SK-N-SH (cell line): ENCODE measurements at regions not wholly inside any gene's neighbourhood (a gene's known extent, or its start where the extent isn't known, plus 50 kb on each side); places are given as distances from the start of the nearest gene placed in this dataset.

Source experiments
- CTCF ChIA-PET: fragments of 300-600, 350-600 bp; formaldehyde crosslinking; extraction: SDS; loops from one replicate; lab custom pipeline; 2021; lab: Yijun Ruan, JAX
- POLR2A ChIA-PET: fragments of 350-600 bp; sonication (Branson Sonifier 250); formaldehyde crosslinking; extraction: SDS; loops from one replicate; lab custom pipeline; 2020; ENCODE audit warnings: antibody characterized with exemption, inconsistent platforms; lab: Yijun Ruan, JAX
- DNase-seq: peaks from one replicate; pipeline ENCODE4 v3.0.0; 2012
- H2AFZ ChIP-seq: fragments of 200-600 bp; sonication (generic); 2 replicates; pipeline ENCODE4 v1.8.1; 2016; ENCODE audit warnings: antibody characterized with exemption, mild to moderate bottlenecking, low read depth
- H3F3A ChIP-seq: fragments of 200-600 bp; sonication (generic); replicated peaks from 2 replicates; pipeline ENCODE3; 2016; ENCODE audit warnings: antibody characterized with exemption, mild to moderate bottlenecking; ENCODE audit not compliant: insufficient read depth
- H3K27ac ChIP-seq, 2 experiments: fragments of 200-500 bp in 1 of 2; fragments of 200-600 bp in 1 of 2; sonication (Bioruptor generic) in 1 of 2; sonication (generic), shearing (Covaris generic) in 1 of 2; 2 replicates each; pipeline versions ENCODE4 v1.5.1 to v1.6.1; 2014 to 2016; ENCODE audit warnings: low read depth in 2 of 2, inconsistent platforms in 1 of 2, low read length in 1 of 2, mild to moderate bottlenecking in 1 of 2, mixed read lengths in 1 of 2
- H3K27me3 ChIP-seq: fragments of 200-600 bp; sonication (generic), shearing (Covaris generic); 2 replicates; pipeline ENCODE4 v1.6.1; 2016; ENCODE audit warnings: mixed run types; ENCODE audit not compliant: insufficient read depth
- H3K36me3 ChIP-seq, 2 experiments: fragments of 200-500 bp in 1 of 2; fragments of 200-600 bp in 1 of 2; sonication (Bioruptor generic) in 1 of 2; sonication (generic) in 1 of 2; replicated peaks in 1 of 2; 2 replicates each; pipeline versions ENCODE3 to v1.5.1; 2014 to 2016; ENCODE audit warnings: low read length in 1 of 2, mild to moderate bottlenecking in 1 of 2; ENCODE audit not compliant: insufficient read depth in 2 of 2, control insufficient read depth in 1 of 2
- H3K4me1 ChIP-seq, 2 experiments: fragments of 200-500 bp in 1 of 2; fragments of 200-600 bp in 1 of 2; sonication (Bioruptor generic) in 1 of 2; sonication (generic), shearing (Covaris generic) in 1 of 2; 2 replicates each; pipeline versions ENCODE4 v1.5.1 to v1.6.1; 2014 to 2016; ENCODE audit warnings: low read depth in 1 of 2, low read length in 1 of 2, mixed run types in 1 of 2; ENCODE audit not compliant: insufficient read depth in 2 of 2, control insufficient read depth in 1 of 2
- H3K4me2 ChIP-seq: fragments of 200-600 bp; sonication (generic), shearing (Covaris generic); 2 replicates; pipeline ENCODE4 v1.6.1; 2017; ENCODE audit warnings: mixed run types
- H3K4me3 ChIP-seq, 2 experiments: fragments of 200-500 bp in 1 of 2; fragments of 200-600 bp in 1 of 2; sonication (Bioruptor generic) in 1 of 2; sonication (generic), shearing (Covaris generic) in 1 of 2; 2 replicates each; pipeline versions ENCODE4 v1.5.1 to v1.8.1; 2014 to 2016; ENCODE audit warnings: low read depth in 2 of 2, inconsistent platforms in 1 of 2, low read length in 1 of 2, mild to moderate bottlenecking in 1 of 2, mixed read lengths in 1 of 2, moderate library complexity in 1 of 2
- H3K79me2 ChIP-seq: fragments of 200-600 bp; sonication (generic); 2 replicates; pipeline ENCODE4 v1.8.1; 2017; ENCODE audit warnings: mild to moderate bottlenecking; ENCODE audit not compliant: insufficient read depth
- H3K9ac ChIP-seq: fragments of 200-600 bp; sonication (generic); 2 replicates; pipeline ENCODE4 v1.6.1; 2017; ENCODE audit warnings: mixed run types
- H3K9me2 ChIP-seq: fragments of 200-600 bp; sonication (generic); 2 replicates; pipeline ENCODE4 v1.6.1; 2017; ENCODE audit warnings: mixed run types
- H3K9me3 ChIP-seq: fragments of 200-600 bp; sonication (generic); 2 replicates; pipeline ENCODE4 v1.6.1; 2017; ENCODE audit warnings: mixed run types, mild to moderate bottlenecking, moderate library complexity
- H4K20me1 ChIP-seq: fragments of 200-600 bp; sonication (generic); 2 replicates; pipeline ENCODE4 v1.6.1; 2017; ENCODE audit warnings: mild to moderate bottlenecking, mixed run types; ENCODE audit not compliant: insufficient read depth
- CHD2 ChIP-seq: fragments of 150-350 bp; IDR thresholded peaks from 2 replicates; pipeline ENCODE4 v1.6.1; 2018; ENCODE audit warnings: low read length; ENCODE audit not compliant: partially characterized antibody
- EP300 ChIP-seq, 2 experiments: IDR thresholded peaks; 2 replicates each; pipeline versions ENCODE4 v1.4.0 to v1.6.1; 2012; ENCODE audit warnings: borderline replicate concordance in 1 of 2, low read depth in 1 of 2, low read length in 1 of 2
- EZH2phosphoT487 ChIP-seq: fragments of 200-600 bp; sonication (generic); IDR thresholded peaks from 2 replicates; pipeline ENCODE4 v1.6.1; 2017; ENCODE audit warnings: low read depth, mixed run types, mild to moderate bottlenecking, antibody characterized with exemption, moderate library complexity, borderline replicate concordance
- FOXJ3 ChIP-seq: sonication (generic); formaldehyde crosslinking; IDR thresholded peaks from 2 replicates; pipeline ENCODE4 v1.5.1; 2020; ENCODE audit warnings: mild to moderate bottlenecking, missing genetic modification reagents
- FOXM1 ChIP-seq: IDR thresholded peaks from 2 replicates; pipeline ENCODE4 v1.4.0; 2012; ENCODE audit warnings: low read depth, mild to moderate bottlenecking
- GABPA ChIP-seq: IDR thresholded peaks from 2 replicates; pipeline ENCODE4 v1.4.0; 2012; ENCODE audit warnings: low read depth, mild to moderate bottlenecking
- JUND ChIP-seq: IDR thresholded peaks from 2 replicates; pipeline ENCODE4 v1.4.0; 2012
- MEF2A ChIP-seq: IDR thresholded peaks from 2 replicates; pipeline ENCODE4 v1.4.0; 2012; ENCODE audit warnings: low read depth, borderline replicate concordance
- NFIC ChIP-seq: IDR thresholded peaks from 2 replicates; pipeline ENCODE4 v1.4.0; 2012; ENCODE audit warnings: borderline replicate concordance
- PBX3 ChIP-seq: IDR thresholded peaks from 2 replicates; pipeline ENCODE4; 2012
- POLR2AphosphoS5 ChIP-seq: IDR thresholded peaks from 2 replicates; pipeline ENCODE4 v1.6.1; 2012; ENCODE audit warnings: low read depth, low read length
- RAD21 ChIP-seq: IDR thresholded peaks from 2 replicates; pipeline ENCODE4 v1.6.1; 2012; ENCODE audit warnings: mild to moderate bottlenecking, low read length
- RCOR1 ChIP-seq: fragments of 150-350 bp; IDR thresholded peaks from 2 replicates; pipeline ENCODE4 v1.6.1; 2017; ENCODE audit warnings: antibody characterized with exemption, low read length
- REST ChIP-seq: IDR thresholded peaks from 2 replicates; pipeline ENCODE4 v1.6.1; 2012; ENCODE audit warnings: mild to moderate bottlenecking, low read depth, low read length, moderate library complexity
- SMC3 ChIP-seq: IDR thresholded peaks from 2 replicates; pipeline ENCODE4 v1.6.1; 2012; ENCODE audit warnings: low read depth, low read length, improper control_type of control experiment
- TAF1 ChIP-seq: IDR thresholded peaks from 2 replicates; pipeline ENCODE4 v1.6.1; 2012; ENCODE audit warnings: low read depth, mild to moderate bottlenecking, low read length, moderate library complexity, borderline replicate concordance
- TEAD4 ChIP-seq: IDR thresholded peaks from 2 replicates; pipeline ENCODE4 v1.4.0; 2012; ENCODE audit warnings: mild to moderate bottlenecking, borderline replicate concordance; ENCODE audit not compliant: insufficient read depth
- YY1 ChIP-seq: IDR thresholded peaks from 2 replicates; pipeline ENCODE4 v1.4.0; 2012; ENCODE audit warnings: low read depth, mild to moderate bottlenecking
- ZBTB33 ChIP-seq: IDR thresholded peaks from 2 replicates; pipeline ENCODE4 v1.4.0; 2012; ENCODE audit warnings: low read depth, borderline replicate concordance
- WGBS: methylation state at CpG from one replicate; pipeline ENCODE4 v1.1.6; 2017; ENCODE audit warnings: low lambda C conversion rate; 5-methylcytosine and 5-hydroxymethylcytosine counted together
- TF ChIP-seq, protein P1 (sequence below): IDR thresholded peaks from 2 replicates; pipeline ENCODE4 v1.4.0; 2012; ENCODE audit warnings: low read depth

GRCh38 chr1:223477456-223477855 is 84.2 kb downstream of the CCDC185 start:
- TF ChIP-seq, protein P1, sequence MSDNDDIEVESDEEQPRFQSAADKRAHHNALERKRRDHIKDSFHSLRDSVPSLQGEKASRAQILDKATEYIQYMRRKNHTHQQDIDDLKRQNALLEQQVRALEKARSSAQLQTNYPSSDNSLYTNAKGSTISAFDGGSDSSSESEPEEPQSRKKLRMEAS: no peak
- TF ChIP-seq PBX3 (no peak), FOXM1 (no peak), TEAD4 (no peak), JUND (no peak), RAD21 (no peak), GABPA (no peak), EZH2phosphoT487 (no peak), TAF1 (no peak), CHD2 (no peak), ZBTB33 (no peak), NFIC (no peak), FOXJ3 (CRISPR knock-in tag) (no peak)
- Histone ChIP-seq H3K27me3 (peaks cover 3% of the 10 kb centered on the region; the same call in 1 of the 2 replicates), H2AFZ (no peak overlapping the region), H3K9me3 (no peaks in the 10 kb centered on the region), H3K4me1 (no peaks in the 10 kb centered on the region), H3F3A (no peaks in the 10 kb centered on the region), H3K4me2 (no peak overlapping the region), H3K9me2 (no peaks in the 10 kb centered on the region), H3K27ac (no peak overlapping the region), H3K4me3 (no peak overlapping the region), H3K9ac (no peak overlapping the region), H3K79me2 (no peaks in the 10 kb centered on the region), H3K36me3 (no peaks in the 10 kb centered on the region), H4K20me1 (no peaks in the 10 kb centered on the region)
- whole genome bisulfite sequencing: 3% methylated on average over 2 of the region's 2 CpGs
- no peak for DNase-seq
- POLR2A ChIA-PET: no interaction called here
- CTCF ChIA-PET: no interaction called here

- no peak overlapping the region for H3K9ac ChIP-seq
- no peak for DNase-seq
- no peak overlapping the region for H2AFZ ChIP-seq
- no peaks in the 10 kb centered on the region for H3K36me3 ChIP-seq
- H3K9me3 ChIP-seq: no peaks in the 10 kb centered on the region
- WGBS: 67% methylated on average over 10 of the region's 10 CpGs
- H3F3A ChIP-seq: no peaks in the 10 kb centered on the region
- no peak for TF ChIP-seq MEF2A
- no peak for TF ChIP-seq TAF1
- TF ChIP-seq EP300 (IDR thresholded peaks at IDR 0.05; ENCODE audit: borderline replicate concordance in 1 of 2, low read depth in 1 of 2, low read length in 1 of 2): no peak
- TF ChIP-seq SMC3: no peak
- TF ChIP-seq GABPA: no peak
- TF ChIP-seq ZBTB33: no peak
- no peak for TF ChIP-seq RCOR1
- no peak for TF ChIP-seq REST
- no peak for TF ChIP-seq POLR2AphosphoS5
- TF ChIP-seq YY1: no peak
- H3K79me2 ChIP-seq: no peaks in the 10 kb centered on the region
- H3K4me1 ChIP-seq: no peaks in the 10 kb centered on the region
- H3K9me2 ChIP-seq: no peaks in the 10 kb centered on the region
- no peak overlapping the region for H3K4me2 ChIP-seq
- no peak overlapping the region for H3K4me3 ChIP-seq
- POLR2A ChIA-PET: no interaction called here
- H4K20me1 ChIP-seq: no peaks in the 10 kb centered on the region
- peaks cover 3% of the 10 kb centered on the region; the same call in 1 of the 2 replicates for H3K27me3 ChIP-seq
- CTCF ChIA-PET: no interaction called here
- H3K27ac ChIP-seq: no peak overlapping the region
Measured at GRCh38 chr1:223478606-223479005, 85.4 kb downstream of the CCDC185 start.
